ENCODE measurements at regions not wholly inside any gene's neighbourhood (a gene's known extent, or its start where the extent isn't known, plus 50 kb on each side); places are given as distances from the start of the nearest gene placed in this dataset.
A peak's percentile ranks its signal among the peaks of the same experiment; 100 is the strongest.

- DNase-seq (ENCODE audit: low read depth, low spot score): no peak
- Histone ChIP-seq H3K36me3 (ENCODE audit: insufficient read depth, low read length) (no peaks in the 10 kb centered on the region), H3K4me3 (no peak overlapping the region), H3K9ac (ENCODE audit: insufficient read length) (no peak overlapping the region), H3K9me3 (ENCODE audit: low read depth, low read length) (no peaks in the 10 kb centered on the region), H3K27ac (peak overlapping the region; percentile 19; the same call in 1 of the 2 replicates)
- TF ChIP-seq EZH2 (IDR thresholded peaks at IDR 0.05) (no peak), POLR2AphosphoS5 (IDR thresholded peaks at IDR 0.05; ENCODE audit: borderline replicate concordance, low read depth, low read length) (no peak), FOXP2 (optimal IDR thresholded peaks at IDR 0.05; ENCODE audit: control extremely low read depth, extremely low read length, insufficient read depth) (no peak)
Observed at GRCh38 chr22:25399649-25400151, 164.8 kb upstream of the GRK3 start.

DNA sequence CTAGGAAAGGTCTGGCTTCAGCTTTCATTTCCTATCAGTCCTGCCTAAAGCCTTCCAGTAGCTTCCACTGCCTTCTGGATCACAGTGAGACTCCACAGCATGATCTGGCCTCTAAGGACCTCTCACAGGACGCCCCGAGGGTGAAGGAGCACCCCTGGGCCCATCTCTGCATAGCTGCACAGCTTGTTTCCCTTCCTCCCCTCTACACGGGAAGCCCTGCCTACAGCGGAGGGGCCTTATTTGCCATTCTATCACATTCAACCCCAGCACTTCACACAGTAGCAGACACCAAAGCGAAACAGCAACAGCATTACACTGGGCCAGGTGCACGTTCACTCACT lies 162.3 kb upstream of the GRK3 start:
- H3K27ac ChIP-seq: no peak overlapping the region
- no peaks in the 10 kb centered on the region for H3K9me3 ChIP-seq (ENCODE audit: low read depth, low read length)
- peak overlapping the region; percentile 95; the same call in 1 of the 2 replicates for H3K4me3 ChIP-seq
- no peak for TF ChIP-seq EZH2 (IDR thresholded peaks at IDR 0.05)
- no peak for TF ChIP-seq FOXP2 (optimal IDR thresholded peaks at IDR 0.05; ENCODE audit: control extremely low read depth, extremely low read length, insufficient read depth)
- no peak for TF ChIP-seq POLR2AphosphoS5 (IDR thresholded peaks at IDR 0.05; ENCODE audit: borderline replicate concordance, low read depth, low read length)
- H3K9ac ChIP-seq (ENCODE audit: insufficient read length): no peak overlapping the region
- H3K36me3 ChIP-seq (ENCODE audit: insufficient read depth, low read length): no peaks in the 10 kb centered on the region
- DNase-seq (ENCODE audit: low read depth, low spot score): no peak

- peak overlapping the region; percentile 54 for H3K9ac ChIP-seq (ENCODE audit: insufficient read length)
- TF ChIP-seq POLR2AphosphoS5 (IDR thresholded peaks at IDR 0.05; ENCODE audit: borderline replicate concordance, low read depth, low read length) (no peak), FOXP2 (optimal IDR thresholded peaks at IDR 0.05; ENCODE audit: control extremely low read depth, extremely low read length, insufficient read depth) (no peak), EZH2 (IDR thresholded peaks at IDR 0.05) (no peak)
Observed at GRCh38 chr22:25402501-25403283, 161.8 kb upstream of the GRK3 start.

GRCh38 chr22:25403284-25403810 lies 161.1 kb upstream of the GRK3 start:
- peak overlapping the region; percentile 89 for H3K27ac ChIP-seq
- no peaks in the 10 kb centered on the region for H3K9me3 ChIP-seq (ENCODE audit: low read depth, low read length)
- peak overlapping the region; percentile 54 for H3K9ac ChIP-seq (ENCODE audit: insufficient read length)
- H3K4me3 ChIP-seq: peak overlapping the region; percentile 95
- no peaks in the 10 kb centered on the region for H3K36me3 ChIP-seq (ENCODE audit: insufficient read depth, low read length)
- TF ChIP-seq EZH2 (IDR thresholded peaks at IDR 0.05) (no peak), POLR2AphosphoS5 (IDR thresholded peaks at IDR 0.05; ENCODE audit: borderline replicate concordance, low read depth, low read length) (no peak), FOXP2 (optimal IDR thresholded peaks at IDR 0.05; ENCODE audit: control extremely low read depth, extremely low read length, insufficient read depth) (no peak)
- DNase-seq (ENCODE audit: low read depth, low spot score): no peak

More at GRCh38 chr22:25402501-25403283, 161.8 kb upstream of the GRK3 start:
- Histone ChIP-seq H3K36me3 (ENCODE audit: insufficient read depth, low read length) (no peaks in the 10 kb centered on the region), H3K4me3 (peak overlapping the region; percentile 95), H3K9me3 (ENCODE audit: low read depth, low read length) (no peaks in the 10 kb centered on the region), H3K27ac (peak overlapping the region; percentile 89)
- no peak for DNase-seq (ENCODE audit: low read depth, low spot score)

DNA sequence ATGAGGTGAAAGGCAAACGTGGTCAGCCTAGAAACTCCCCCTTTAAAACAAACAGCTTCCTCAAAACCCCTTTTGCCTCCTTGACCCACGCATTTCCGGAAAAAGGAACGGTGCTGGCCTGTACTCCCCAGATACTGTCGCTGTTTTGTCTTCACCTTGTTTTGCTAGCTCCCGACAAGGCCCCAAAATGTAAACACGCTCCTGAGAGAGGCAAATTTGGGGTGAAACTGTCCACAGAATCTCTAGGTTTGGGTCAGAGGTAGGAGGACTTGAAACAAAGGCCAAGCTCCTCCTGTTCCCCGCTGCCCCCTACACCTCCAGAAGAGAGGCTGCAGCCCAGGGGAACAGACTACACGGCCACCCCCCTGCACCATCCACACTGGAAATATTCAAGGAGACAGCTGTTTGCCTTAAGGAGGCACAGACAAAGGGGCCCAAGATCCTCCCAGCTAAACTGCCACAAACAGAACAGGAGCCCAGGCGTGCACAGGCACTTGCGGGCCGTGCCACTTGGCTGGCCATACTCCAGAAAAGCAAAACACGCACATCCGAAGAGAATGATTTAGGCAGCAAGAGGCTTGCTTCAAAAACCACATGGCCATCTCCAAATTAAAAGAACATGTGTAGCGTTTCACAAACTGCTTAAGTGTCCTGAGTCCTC lies 160.5 kb upstream of the GRK3 start:
- peak overlapping the region; percentile 89 for H3K27ac ChIP-seq
- H3K36me3 ChIP-seq (ENCODE audit: insufficient read depth, low read length): no peaks in the 10 kb centered on the region
- no peaks in the 10 kb centered on the region for H3K9me3 ChIP-seq (ENCODE audit: low read depth, low read length)
- DNase-seq (ENCODE audit: low read depth, low spot score): no peak
- H3K9ac ChIP-seq (ENCODE audit: insufficient read length): peak overlapping the region; percentile 54
- TF ChIP-seq EZH2 (IDR thresholded peaks at IDR 0.05) (no peak), POLR2AphosphoS5 (IDR thresholded peaks at IDR 0.05; ENCODE audit: borderline replicate concordance, low read depth, low read length) (no peak)
- H3K4me3 ChIP-seq: peak overlapping the region; percentile 95

DNA sequence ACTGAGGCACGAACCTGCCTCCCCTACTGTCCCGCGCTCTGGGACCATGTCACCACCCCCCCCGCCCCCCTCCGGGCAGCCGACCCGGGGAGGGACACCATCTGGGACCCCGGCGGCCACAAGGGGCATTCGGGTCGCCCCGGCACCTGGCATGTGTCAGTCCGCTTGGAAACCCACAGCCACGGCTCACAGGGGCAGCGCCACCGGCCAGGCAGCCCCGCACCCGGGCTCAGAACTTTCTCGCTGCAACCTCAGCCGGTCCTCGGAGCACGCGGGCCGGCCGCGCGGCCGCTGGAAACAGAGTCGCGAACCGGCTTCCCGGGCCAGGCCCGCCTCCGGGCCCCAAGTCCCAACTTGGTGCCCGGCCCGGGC lies 159.9 kb upstream of the GRK3 start:
- Histone ChIP-seq H3K27ac (peak overlapping the region; percentile 89; the same call in 1 of the 2 replicates), H3K9me3 (ENCODE audit: low read depth, low read length) (no peaks in the 10 kb centered on the region), H3K36me3 (ENCODE audit: insufficient read depth, low read length) (no peaks in the 10 kb centered on the region), H3K4me3 (peak overlapping the region; percentile 95), H3K9ac (ENCODE audit: insufficient read length) (peak overlapping the region; percentile 54)
- DNase-seq (ENCODE audit: low read depth, low spot score): no peak
- no peak for TF ChIP-seq EZH2 (IDR thresholded peaks at IDR 0.05)
- TF ChIP-seq POLR2AphosphoS5 (IDR thresholded peaks at IDR 0.05; ENCODE audit: borderline replicate concordance, low read depth, low read length): no peak
- TF ChIP-seq FOXP2 (optimal IDR thresholded peaks at IDR 0.05; ENCODE audit: control extremely low read depth, extremely low read length, insufficient read depth): no peak

- no peak for TF ChIP-seq EZH2 (IDR thresholded peaks at IDR 0.05)
- no peak for TF ChIP-seq FOXP2 (optimal IDR thresholded peaks at IDR 0.05; ENCODE audit: control extremely low read depth, extremely low read length, insufficient read depth)
- peak; percentile 35; the same call in 1 of the 2 replicates for TF ChIP-seq POLR2AphosphoS5 (IDR thresholded peaks at IDR 0.05; ENCODE audit: borderline replicate concordance, low read depth, low read length)
- Histone ChIP-seq H3K9me3 (ENCODE audit: low read depth, low read length) (no peaks in the 10 kb centered on the region), H3K27ac (0 out of 2 replicates have a peak overlapping the region, but pooled peaks have one; percentile 25), H3K9ac (ENCODE audit: insufficient read length) (peak overlapping the region; percentile 62), H3K36me3 (ENCODE audit: insufficient read depth, low read length) (no peaks in the 10 kb centered on the region), H3K4me3 (peak overlapping the region; percentile 95)
- DNase-seq (ENCODE audit: low read depth, low spot score): no peak
Observed at GRCh38 chr22:25404928-25405816, 159.3 kb upstream of the GRK3 start.
